Thyroid gland (tissue), 4 donors: ENCODE measurements at regions not wholly inside any gene's neighbourhood (a gene's known extent, or its start where the extent isn't known, plus 50 kb on each side); places are given as distances from the start of the nearest gene placed in this dataset.
"Not testable (repeated sequence)": the region's sequence is repeated elsewhere in the genome, so short reads cannot be mapped to it uniquely, and the experiment has no call there.

Experiments
- DNase-seq, 2 donors: peaks; one replicate each; pipeline ENCODE4 v3.0.0-alpha.2; 2019
- H3K27ac ChIP-seq, 3 donors: fragments of 200-600 bp; sonication (generic); 1 replicate in 2 of 3; 2 replicates in 1 of 3; pipeline ENCODE4 v1.5.1; 2016 to 2019; ENCODE audit warnings: mild to moderate bottlenecking in 1 of 3, moderate library complexity in 1 of 3
- H3K27me3 ChIP-seq: fragments of 200-600 bp; sonication (generic); one replicate; pipeline ENCODE4 v1.5.1; 2019
- H3K36me3 ChIP-seq, 2 donors: fragments of 200-600 bp; sonication (generic); one replicate each; pipeline ENCODE4 v1.5.1; 2016 to 2019
- H3K4me1 ChIP-seq, 2 donors: fragments of 200-600 bp; sonication (generic); one replicate each; pipeline ENCODE4 v1.5.1; 2017 to 2019
- H3K4me3 ChIP-seq, 3 donors: fragments of 200-600 bp; sonication (generic); replicated peaks in 1 of 3; 1 replicate in 2 of 3; 2 replicates in 1 of 3; pipeline ENCODE4 v1.5.1; 2016; ENCODE audit warnings: mild to moderate bottlenecking in 1 of 3
- H3K9me3 ChIP-seq: fragments of 200-600 bp; sonication (generic); one replicate; pipeline ENCODE4 v1.5.1; 2017
- POLR2A ChIP-seq, 2 donors: fragments of 450-650 bp; IDR thresholded peaks; one replicate each; pipeline ENCODE4 v1.6.1; 2017; ENCODE audit warnings: antibody characterized with exemption in 2 of 2, mild to moderate bottlenecking in 2 of 2, moderate library complexity in 1 of 2
- WGBS, 2 donors: methylation state at CpG; one replicate each; pipeline ENCODE4 v1.1.5; 2017; 5-methylcytosine and 5-hydroxymethylcytosine counted together
- intact Hi-C: fragments of 100-400 bp; cut with DNase I; formaldehyde crosslinking; loops from one replicate; pipeline ENCODE4 v1.15.1; 2023
- TF ChIP-seq, protein P1 (sequence below), 6 experiments: fragments of 200-600 bp in 3 of 6; fragments of 450-650 bp in 3 of 6; sonication (generic) in 3 of 6; IDR thresholded peaks; one replicate each; pipeline ENCODE4 v1.5.1; 2016 to 2019; ENCODE audit warnings: antibody characterized with exemption in 6 of 6, mild to moderate bottlenecking in 2 of 6, inconsistent platforms in 1 of 6, moderate library complexity in 1 of 6

GRCh38 chr18:39134255-39134654 is 1568.7 kb upstream of the CELF4 start:
- TF ChIP-seq, protein P1, sequence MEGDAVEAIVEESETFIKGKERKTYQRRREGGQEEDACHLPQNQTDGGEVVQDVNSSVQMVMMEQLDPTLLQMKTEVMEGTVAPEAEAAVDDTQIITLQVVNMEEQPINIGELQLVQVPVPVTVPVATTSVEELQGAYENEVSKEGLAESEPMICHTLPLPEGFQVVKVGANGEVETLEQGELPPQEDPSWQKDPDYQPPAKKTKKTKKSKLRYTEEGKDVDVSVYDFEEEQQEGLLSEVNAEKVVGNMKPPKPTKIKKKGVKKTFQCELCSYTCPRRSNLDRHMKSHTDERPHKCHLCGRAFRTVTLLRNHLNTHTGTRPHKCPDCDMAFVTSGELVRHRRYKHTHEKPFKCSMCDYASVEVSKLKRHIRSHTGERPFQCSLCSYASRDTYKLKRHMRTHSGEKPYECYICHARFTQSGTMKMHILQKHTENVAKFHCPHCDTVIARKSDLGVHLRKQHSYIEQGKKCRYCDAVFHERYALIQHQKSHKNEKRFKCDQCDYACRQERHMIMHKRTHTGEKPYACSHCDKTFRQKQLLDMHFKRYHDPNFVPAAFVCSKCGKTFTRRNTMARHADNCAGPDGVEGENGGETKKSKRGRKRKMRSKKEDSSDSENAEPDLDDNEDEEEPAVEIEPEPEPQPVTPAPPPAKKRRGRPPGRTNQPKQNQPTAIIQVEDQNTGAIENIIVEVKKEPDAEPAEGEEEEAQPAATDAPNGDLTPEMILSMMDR (IDR thresholded peaks at IDR 0.05) = no peak
- no peak for TF ChIP-seq POLR2A (IDR thresholded peaks at IDR 0.05)
- Histone ChIP-seq H3K27ac (no peak overlapping the region), H3K4me1 (no peaks in the 10 kb centered on the region), H3K9me3 (no peaks in the 10 kb centered on the region), H3K27me3 (no peaks in the 10 kb centered on the region), H3K4me3 (no peak overlapping the region), H3K36me3 (no peaks in the 10 kb centered on the region)
- WGBS, 2 donors = 91 to 92% methylated on average over 3 of the region's 3 CpGs
- intact Hi-C loops = no loop called here
- no peak for DNase-seq

DNA sequence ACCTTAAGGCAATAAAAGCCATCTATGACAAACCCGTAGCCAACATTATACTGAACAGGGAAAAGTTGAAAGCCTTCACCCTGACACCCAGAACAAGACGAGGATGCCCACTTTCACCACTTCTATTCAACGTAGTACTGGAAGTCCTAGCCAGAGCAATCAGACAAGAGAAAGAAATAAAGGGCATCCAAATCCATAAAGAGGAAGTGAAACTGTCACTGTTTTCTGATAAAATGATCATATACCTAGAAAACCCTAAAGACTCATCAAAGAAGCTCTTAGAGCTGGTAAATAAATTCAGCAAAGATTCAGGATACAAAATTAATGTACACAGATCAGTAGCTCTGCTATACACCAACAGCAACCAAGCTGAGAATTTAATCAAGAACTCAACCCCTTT is 1561.9 kb upstream of the CELF4 start:
- H3K27me3 ChIP-seq, H3K4me1 ChIP-seq, H3K4me3 ChIP-seq, intact Hi-C loops, DNase-seq, H3K27ac ChIP-seq, H3K9me3 ChIP-seq, H3K36me3 ChIP-seq: not testable (repeated sequence)
- WGBS, 2 donors = 89 to 94% methylated on average over 3 of the region's 3 CpGs

- no peaks in the 10 kb centered on the region for H3K9me3 ChIP-seq
- no peak overlapping the region for H3K4me3 ChIP-seq
- H3K4me1 ChIP-seq = no peaks in the 10 kb centered on the region
- intact Hi-C loops = no loop called here
- TF ChIP-seq, protein P1 (IDR thresholded peaks at IDR 0.05) = no peak
- TF ChIP-seq POLR2A (IDR thresholded peaks at IDR 0.05) = no peak
- H3K27ac ChIP-seq = no peak overlapping the region
- no peaks in the 10 kb centered on the region for H3K27me3 ChIP-seq
- H3K36me3 ChIP-seq = no peaks in the 10 kb centered on the region
- 82 to 83% methylated on average over 1 of the region's 1 CpG for WGBS, 2 donors
- no peak for DNase-seq
These were observed 1548.2 kb upstream of the CELF4 start for GRCh38 chr18:39113790-39114189.

DNA sequence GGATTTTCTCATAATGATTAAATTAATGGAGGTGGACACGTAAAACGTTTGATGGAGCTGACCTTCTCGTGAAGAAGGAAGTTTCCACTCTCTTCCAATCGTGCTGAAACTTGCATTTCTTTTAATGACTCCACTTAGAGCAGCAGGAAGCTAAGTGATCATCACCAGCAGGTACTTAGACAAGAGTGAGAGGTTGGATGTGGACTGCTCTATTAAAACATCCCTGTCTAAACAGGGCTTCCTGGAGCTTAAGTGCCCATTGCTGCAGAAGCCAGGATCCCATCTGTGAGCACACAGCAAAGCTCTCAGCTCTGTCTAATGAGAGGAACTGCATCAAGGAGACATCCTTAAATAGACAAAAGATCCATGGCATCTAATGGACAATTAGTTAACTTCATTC is 1539.5 kb upstream of the CELF4 start:
- Histone ChIP-seq H3K9me3 (no peaks in the 10 kb centered on the region), H3K27ac (no peak overlapping the region), H3K27me3 (no peaks in the 10 kb centered on the region), H3K4me3 (no peak overlapping the region), H3K36me3 (no peaks in the 10 kb centered on the region), H3K4me1 (no peaks in the 10 kb centered on the region)
- no peak for DNase-seq
- 26 to 31% methylated on average over 4 of the region's 4 CpGs for WGBS, 2 donors
- no peak for TF ChIP-seq POLR2A (IDR thresholded peaks at IDR 0.05)
- TF ChIP-seq, protein P1 (IDR thresholded peaks at IDR 0.05) = no peak
- intact Hi-C loops = no loop called here

DNA sequence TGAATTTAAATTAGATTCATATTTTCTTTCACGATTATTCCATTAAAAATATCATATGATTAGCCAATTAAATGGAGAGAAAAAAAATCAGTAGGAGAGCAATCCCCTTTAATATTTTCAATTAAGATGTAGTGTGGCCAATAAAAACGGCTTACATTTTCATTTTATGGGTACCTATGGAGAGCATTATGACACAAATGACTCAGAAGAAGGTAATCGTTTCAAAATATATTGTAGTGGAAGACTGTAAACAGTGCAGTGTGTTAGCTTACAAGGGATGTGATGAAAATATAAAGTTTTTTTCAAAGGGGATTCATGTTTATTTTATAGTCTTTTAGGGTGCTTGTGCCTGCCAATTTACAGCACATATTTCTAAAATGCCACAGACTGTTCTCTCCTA is 1507.4 kb upstream of the CELF4 start:
- 85 to 90% methylated on average over 3 of the region's 3 CpGs for WGBS, 2 donors
- H3K9me3 ChIP-seq = no peaks in the 10 kb centered on the region

More for the DNA sequence above, 1507.4 kb upstream of the CELF4 start:
- H3K36me3 ChIP-seq = no peaks in the 10 kb centered on the region
- TF ChIP-seq, protein P1 (IDR thresholded peaks at IDR 0.05) = no peak
- no peak for TF ChIP-seq POLR2A (IDR thresholded peaks at IDR 0.05)
- no peaks in the 10 kb centered on the region for H3K27me3 ChIP-seq
- no peak overlapping the region for H3K4me3 ChIP-seq
- no peak overlapping the region for H3K27ac ChIP-seq
- no peak for DNase-seq
- H3K4me1 ChIP-seq = no peaks in the 10 kb centered on the region
- intact Hi-C loops = no loop called here
